ENCODE measurements at regions not wholly inside any gene's neighbourhood (a gene's known extent, or its start where the extent isn't known, plus 50 kb on each side); places are given as distances from the start of the nearest gene placed in this dataset.

DNA sequence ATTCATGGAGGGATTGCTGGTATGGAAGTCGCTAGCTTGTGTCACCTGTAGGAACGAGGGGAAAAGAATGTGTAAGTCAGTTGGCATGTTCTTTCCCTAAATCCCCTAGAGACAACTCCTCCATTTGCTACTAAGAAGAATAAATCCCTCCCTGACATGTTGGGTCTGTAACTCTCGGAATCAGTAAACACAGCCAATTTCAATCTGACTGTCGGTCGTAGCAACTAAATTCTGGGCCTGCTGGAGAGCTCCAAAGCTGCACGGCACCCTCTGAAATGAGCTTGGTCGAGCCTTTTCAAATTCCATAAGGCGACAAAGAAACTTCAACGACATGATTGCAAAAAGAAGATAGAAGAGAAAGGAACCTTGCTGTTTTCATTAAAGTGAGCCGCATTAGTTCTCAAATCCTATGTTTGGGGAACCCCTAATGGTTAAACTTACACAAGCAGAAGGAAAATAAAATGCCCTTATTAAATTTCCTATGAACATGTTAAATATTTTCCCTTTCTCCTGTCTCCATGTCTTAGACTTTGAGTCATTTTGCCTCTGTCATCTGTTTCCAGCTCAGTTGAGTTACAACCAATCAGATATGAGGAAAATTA is 735.8 kb upstream of the WWC1 start:
- FAIRE-seq = no peak
- no peak overlapping the region for H3K27ac ChIP-seq

DNA sequence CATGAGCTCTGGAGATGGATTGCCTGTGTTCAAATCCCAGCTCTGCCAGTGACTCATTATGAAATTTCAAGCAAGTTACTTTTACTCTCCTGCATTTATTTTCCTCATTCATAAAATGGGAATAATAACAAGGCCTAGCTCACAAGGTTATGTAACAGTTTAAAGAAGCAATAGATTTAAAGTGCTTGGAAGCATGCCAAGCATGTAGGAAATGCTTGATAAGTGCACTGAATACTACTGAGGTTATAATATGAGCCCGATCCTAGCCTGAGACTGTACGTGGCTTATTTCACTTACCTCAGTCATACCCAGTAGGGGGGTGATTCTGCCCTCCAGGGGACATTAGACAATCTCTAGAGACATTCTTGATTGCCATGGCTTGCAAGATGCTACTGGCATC is 734.1 kb upstream of the WWC1 start:
- TF ChIP-seq, protein P1, sequence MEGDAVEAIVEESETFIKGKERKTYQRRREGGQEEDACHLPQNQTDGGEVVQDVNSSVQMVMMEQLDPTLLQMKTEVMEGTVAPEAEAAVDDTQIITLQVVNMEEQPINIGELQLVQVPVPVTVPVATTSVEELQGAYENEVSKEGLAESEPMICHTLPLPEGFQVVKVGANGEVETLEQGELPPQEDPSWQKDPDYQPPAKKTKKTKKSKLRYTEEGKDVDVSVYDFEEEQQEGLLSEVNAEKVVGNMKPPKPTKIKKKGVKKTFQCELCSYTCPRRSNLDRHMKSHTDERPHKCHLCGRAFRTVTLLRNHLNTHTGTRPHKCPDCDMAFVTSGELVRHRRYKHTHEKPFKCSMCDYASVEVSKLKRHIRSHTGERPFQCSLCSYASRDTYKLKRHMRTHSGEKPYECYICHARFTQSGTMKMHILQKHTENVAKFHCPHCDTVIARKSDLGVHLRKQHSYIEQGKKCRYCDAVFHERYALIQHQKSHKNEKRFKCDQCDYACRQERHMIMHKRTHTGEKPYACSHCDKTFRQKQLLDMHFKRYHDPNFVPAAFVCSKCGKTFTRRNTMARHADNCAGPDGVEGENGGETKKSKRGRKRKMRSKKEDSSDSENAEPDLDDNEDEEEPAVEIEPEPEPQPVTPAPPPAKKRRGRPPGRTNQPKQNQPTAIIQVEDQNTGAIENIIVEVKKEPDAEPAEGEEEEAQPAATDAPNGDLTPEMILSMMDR (IDR thresholded peaks at IDR 0.05) = no peak
- Histone ChIP-seq H3K4me3 (no peak overlapping the region), H3K9me3 (no peaks in the 10 kb centered on the region), H3K36me3 (no peaks in the 10 kb centered on the region), H3K4me1 (no peaks in the 10 kb centered on the region), H3K27ac (no peak overlapping the region), H3K27me3 (no peaks in the 10 kb centered on the region)
- DNase-seq (no peak), FAIRE-seq (no peak), ATAC-seq (no peak)
- WGBS, 2 donors = 49 to 55% methylated on average over 2 of the region's 2 CpGs
- intact Hi-C loops (cut with DNase I) = no loop called here

More for the DNA sequence above, 735.8 kb upstream of the WWC1 start:
- Histone ChIP-seq H3K9me3 (no peaks in the 10 kb centered on the region), H3K27me3 (no peaks in the 10 kb centered on the region), H3K36me3 (no peaks in the 10 kb centered on the region), H3K4me1 (no peaks in the 10 kb centered on the region), H3K4me3 (no peak overlapping the region)
- ATAC-seq (no peak), DNase-seq (no peak)
- intact Hi-C loops (cut with DNase I) = no loop called here
- TF ChIP-seq, protein P1 (IDR thresholded peaks at IDR 0.05) = no peak
- 74 to 77% methylated on average over 10 of the region's 10 CpGs for whole genome bisulfite sequencing, 2 donors

DNA sequence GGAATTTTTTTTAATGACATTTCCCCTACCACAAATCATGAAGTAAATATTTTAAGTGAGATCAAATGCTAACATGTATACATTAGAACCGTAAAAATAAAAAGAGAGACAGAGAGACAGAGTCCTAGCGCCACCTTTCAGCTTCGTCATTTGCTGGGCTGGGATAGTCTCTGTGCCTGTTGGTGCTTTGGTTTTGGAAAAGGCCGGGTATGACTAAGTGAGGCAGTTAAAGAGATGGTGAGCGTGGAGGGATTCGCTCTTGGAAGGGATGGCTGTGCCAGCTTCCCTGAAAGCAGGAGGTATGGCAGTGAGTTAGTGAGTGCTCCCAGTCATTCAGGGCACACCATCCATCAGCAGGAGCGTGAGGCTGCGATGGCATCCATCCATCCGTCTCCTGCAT is 729.6 kb upstream of the WWC1 start:
- H3K4me1 ChIP-seq = no peaks in the 10 kb centered on the region
- intact Hi-C loops (cut with DNase I) = no loop called here
- no peak overlapping the region for H3K4me3 ChIP-seq
- ATAC-seq (no peak), FAIRE-seq (no peak), DNase-seq (no peak)
- H3K27ac ChIP-seq = no peak overlapping the region
- TF ChIP-seq, protein P1 (IDR thresholded peaks at IDR 0.05) = no peak
- H3K36me3 ChIP-seq = no peaks in the 10 kb centered on the region
- H3K27me3 ChIP-seq = no peaks in the 10 kb centered on the region
- no peaks in the 10 kb centered on the region for H3K9me3 ChIP-seq
- 83 to 85% methylated on average over 9 of the region's 9 CpGs for WGBS, 2 donors

DNA sequence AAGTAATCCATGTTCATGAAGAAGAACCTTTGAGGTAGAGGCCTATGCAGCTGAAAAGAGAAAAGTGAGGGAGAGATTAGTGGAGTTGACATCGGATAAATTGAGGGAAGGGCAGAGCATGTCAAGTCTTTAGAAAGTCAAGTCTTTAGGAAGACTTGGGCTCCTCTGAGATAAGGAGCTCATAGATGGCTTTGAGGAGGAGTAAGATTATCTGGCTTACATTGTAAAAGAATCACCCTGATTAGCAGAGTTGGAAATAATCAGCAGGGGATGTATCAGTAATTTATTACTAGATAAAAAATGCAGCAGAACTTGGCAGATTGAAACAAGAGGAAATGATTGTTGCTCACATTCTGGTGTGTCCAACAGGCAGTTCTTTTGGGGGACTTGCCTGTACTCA is 727.2 kb upstream of the WWC1 start:
- FAIRE-seq = no peak
- TF ChIP-seq, protein P1 (IDR thresholded peaks at IDR 0.05) = no peak

DNA sequence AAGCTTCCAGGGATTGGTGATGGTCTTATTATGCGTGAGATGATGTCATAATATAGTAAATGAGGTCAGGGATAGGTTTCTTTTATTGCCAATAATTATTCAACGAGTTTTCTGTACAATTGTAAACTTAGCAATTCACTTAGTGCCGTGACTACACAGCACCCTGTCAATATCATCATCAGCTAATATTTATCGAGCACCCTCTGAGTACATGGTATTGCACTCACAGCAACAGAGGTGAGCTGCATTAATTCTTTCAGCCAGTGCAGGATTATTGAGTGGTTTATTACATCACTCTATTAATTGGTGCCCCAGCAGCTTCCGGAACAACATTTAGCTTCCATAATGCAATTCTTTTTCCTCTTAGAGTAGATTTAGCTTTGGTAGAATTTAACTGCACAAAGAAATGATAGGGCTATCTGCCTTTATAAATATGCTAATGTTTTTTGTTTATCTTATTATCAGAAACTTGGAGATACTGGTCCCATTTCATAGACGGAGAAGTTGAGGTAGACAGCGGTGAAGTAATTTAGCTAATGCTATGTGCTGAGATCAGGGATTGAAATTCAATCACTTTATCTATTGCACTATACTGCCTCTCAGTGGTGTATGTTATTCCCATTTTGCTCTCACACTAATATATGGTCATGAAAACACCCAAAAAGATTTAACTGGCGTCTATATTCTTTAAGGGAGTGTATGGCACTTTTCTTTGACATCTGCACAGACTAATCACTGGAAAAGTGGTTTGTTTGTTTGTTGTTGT is 726.1 kb upstream of the WWC1 start:
- TF ChIP-seq, protein P1 (IDR thresholded peaks at IDR 0.05) = no peak
- Histone ChIP-seq H3K27ac (no peak overlapping the region), H3K4me1 (no peaks in the 10 kb centered on the region), H3K36me3 (no peaks in the 10 kb centered on the region), H3K9me3 (no peaks in the 10 kb centered on the region), H3K27me3 (peaks cover 0 to 12% (median 0%) of the 10 kb centered on the region in 4 donors), H3K4me3 (no peak overlapping the region)
- DNase-seq (no peak), ATAC-seq (peak in 3 of 4 donors; percentile 51 to 60 (median 57)), FAIRE-seq (no peak)
- WGBS, 2 donors = 59 to 66% methylated on average over 8 of the region's 8 CpGs
- intact Hi-C loops (cut with DNase I) = no loop called here

More for the DNA sequence above, 727.2 kb upstream of the WWC1 start:
- H3K4me1 ChIP-seq = no peaks in the 10 kb centered on the region
- ATAC-seq (no peak), DNase-seq (no peak)
- H3K27me3 ChIP-seq = peaks cover 0 to 5% (median 0%) of the 10 kb centered on the region in 4 donors
- intact Hi-C loops (cut with DNase I) = no loop called here
- 79 to 88% methylated on average over 1 of the region's 1 CpG for WGBS, 2 donors
- no peaks in the 10 kb centered on the region for H3K36me3 ChIP-seq
- H3K4me3 ChIP-seq = no peak overlapping the region
- H3K27ac ChIP-seq = no peak overlapping the region
- H3K9me3 ChIP-seq = no peaks in the 10 kb centered on the region

All from pancreas (tissue), 10 donors.